Pancreas (tissue), 10 donors: ENCODE measurements at regions not wholly inside any gene's neighbourhood (a gene's known extent, or its start where the extent isn't known, plus 50 kb on each side); places are given as distances from the start of the nearest gene placed in this dataset.

Experiments
- ATAC-seq, 4 donors: fragments of 200-7000 bp; cut with Tn5 transposase; one replicate each; pipeline versions ENCODE4 v1.8.0 to v1.9.1; 2020; ENCODE audit warnings: mild to moderate bottlenecking in 4 of 4, moderate library complexity in 4 of 4
- DNase-seq, 6 donors: peaks; one replicate each; pipeline ENCODE4 v3.0.0-alpha.2; 2020
- FAIRE-seq: peaks from 2 replicates; lab custom pipeline; 2012; peaks lifted over from hg19 to GRCh38; lab: Jason Lieb, UNC
- H3K27ac ChIP-seq, 4 donors: fragments of 200-600 bp; sonication (generic); 1 replicate in 3 of 4; 2 replicates in 1 of 4; pipeline versions ENCODE4 v1.5.0 to v1.8.0; 2020
- H3K27me3 ChIP-seq, 4 donors: fragments of 200-600 bp; one replicate each; pipeline ENCODE4 v1.8.0; 2021
- H3K36me3 ChIP-seq, 3 donors: fragments of 200-600 bp; sonication (generic) in 1 of 3; one replicate each; pipeline versions ENCODE4 v1.5.0 to v1.8.0; 2020 to 2021
- H3K4me1 ChIP-seq, 3 donors: fragments of 200-600 bp; one replicate each; pipeline ENCODE4 v1.8.0; 2021
- H3K4me3 ChIP-seq, 4 donors: fragments of 200-600 bp; sonication (generic) in 2 of 4; one replicate each; pipeline versions ENCODE4 v1.5.0 to v1.8.0; 2020 to 2021
- H3K9me3 ChIP-seq, 4 donors: fragments of 200-600 bp; one replicate each; pipeline ENCODE4 v1.8.0; 2021
- WGBS, 2 donors: extraction: QIAGEN DNeasy Blood & Tissue Kit; methylation state at CpG; one replicate each; pipeline ENCODE4 v1.1.7; 2013; 5-methylcytosine and 5-hydroxymethylcytosine counted together
- intact Hi-C, 3 donors: fragments of 100-400 bp; cut with DNase I; formaldehyde crosslinking; loops; one replicate each; pipeline versions ENCODE4 v1.11.1 to v1.14.2; 2022
- TF ChIP-seq, protein P1 (sequence below), 4 donors: fragments of 200-600 bp; sonication (generic) in 3 of 4; IDR thresholded peaks; one replicate each; pipeline versions ENCODE4 v1.5.0 to v1.8.0; 2021; ENCODE audit warnings: antibody characterized with exemption in 4 of 4
- donor health status: healthy with polysubstance abuse.
- donor health status: DM: no; HTN: no; CAD: no; lungs with moderate emphysema.
- donor health status: DM: no; HTN: no; CAD: no.
- donor health status: control.
- donor health status: control.
- donor health status: Bipolar disorder and iron deficiency.
- donor health status: DM: yes; HTN: yes; CAD: no.
- donor health status: DM: no; HTN: no; CAD: no.
- donor health status: DM: no; HTN: no; CAD: no.
- donor health status: DM: yes; HTN: yes; CAD: no.

DNA sequence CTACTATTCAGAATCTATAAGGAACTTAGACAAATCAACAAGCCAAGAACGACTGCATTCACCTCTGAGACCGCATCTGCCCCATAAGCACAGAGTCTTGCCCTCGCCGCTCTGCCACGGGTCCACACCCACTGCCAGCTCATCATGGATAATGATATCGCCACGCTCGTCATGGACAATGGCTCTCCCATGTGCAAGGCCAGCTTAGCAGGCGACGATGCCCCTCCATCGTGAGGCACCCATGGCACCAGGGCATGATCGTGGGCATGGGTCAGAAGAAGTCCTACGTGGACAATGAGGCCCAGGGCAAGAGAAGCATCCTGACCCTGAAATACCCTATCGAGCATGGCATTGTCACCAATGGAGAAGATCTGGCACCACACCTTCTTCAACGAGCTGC, 92.1 kb upstream of the FXR1 start:
- H3K4me3 ChIP-seq = no peak overlapping the region
- no peaks in the 10 kb centered on the region for H3K9me3 ChIP-seq
- TF ChIP-seq, protein P1, sequence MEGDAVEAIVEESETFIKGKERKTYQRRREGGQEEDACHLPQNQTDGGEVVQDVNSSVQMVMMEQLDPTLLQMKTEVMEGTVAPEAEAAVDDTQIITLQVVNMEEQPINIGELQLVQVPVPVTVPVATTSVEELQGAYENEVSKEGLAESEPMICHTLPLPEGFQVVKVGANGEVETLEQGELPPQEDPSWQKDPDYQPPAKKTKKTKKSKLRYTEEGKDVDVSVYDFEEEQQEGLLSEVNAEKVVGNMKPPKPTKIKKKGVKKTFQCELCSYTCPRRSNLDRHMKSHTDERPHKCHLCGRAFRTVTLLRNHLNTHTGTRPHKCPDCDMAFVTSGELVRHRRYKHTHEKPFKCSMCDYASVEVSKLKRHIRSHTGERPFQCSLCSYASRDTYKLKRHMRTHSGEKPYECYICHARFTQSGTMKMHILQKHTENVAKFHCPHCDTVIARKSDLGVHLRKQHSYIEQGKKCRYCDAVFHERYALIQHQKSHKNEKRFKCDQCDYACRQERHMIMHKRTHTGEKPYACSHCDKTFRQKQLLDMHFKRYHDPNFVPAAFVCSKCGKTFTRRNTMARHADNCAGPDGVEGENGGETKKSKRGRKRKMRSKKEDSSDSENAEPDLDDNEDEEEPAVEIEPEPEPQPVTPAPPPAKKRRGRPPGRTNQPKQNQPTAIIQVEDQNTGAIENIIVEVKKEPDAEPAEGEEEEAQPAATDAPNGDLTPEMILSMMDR (IDR thresholded peaks at IDR 0.05) = no peak
- ATAC-seq (no peak), DNase-seq (no peak), FAIRE-seq (no peak)
- H3K36me3 ChIP-seq = no peaks in the 10 kb centered on the region
- WGBS, 2 donors = 80 to 86% methylated on average over 15 of the region's 15 CpGs
- no peak overlapping the region for H3K27ac ChIP-seq
- no peaks in the 10 kb centered on the region for H3K27me3 ChIP-seq
- H3K4me1 ChIP-seq = no peaks in the 10 kb centered on the region
- intact Hi-C loops = no loop called here

DNA sequence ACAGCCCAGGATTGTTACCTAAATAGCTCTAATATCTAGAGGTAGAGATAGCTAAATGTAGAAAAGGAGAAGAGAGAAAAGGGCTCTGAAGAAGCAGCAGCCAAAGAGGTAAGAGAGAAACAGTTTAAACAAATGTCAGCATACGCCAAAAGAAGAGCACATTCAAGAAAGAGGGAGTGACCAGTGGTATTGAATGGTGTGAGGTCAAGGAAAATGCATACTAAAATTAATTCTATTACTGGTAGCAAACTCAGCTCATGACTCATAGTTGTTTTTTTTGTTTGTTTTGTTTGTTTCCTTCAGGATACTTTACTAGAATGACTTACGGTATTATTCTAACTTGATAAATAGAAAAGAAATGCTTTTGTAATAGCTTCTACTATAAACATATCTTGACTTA, 86.5 kb upstream of the FXR1 start:
- WGBS, 2 donors = 78 to 79% methylated on average over 2 of the region's 2 CpGs
- H3K27ac ChIP-seq = no peak overlapping the region
- TF ChIP-seq, protein P1 (IDR thresholded peaks at IDR 0.05) = no peak
- no peaks in the 10 kb centered on the region for H3K4me1 ChIP-seq
- no peak for DNase-seq
- no peak for ATAC-seq
- H3K4me3 ChIP-seq = no peak overlapping the region
- no peak for FAIRE-seq
- intact Hi-C loops = no loop called here
- H3K36me3 ChIP-seq = no peaks in the 10 kb centered on the region
- no peaks in the 10 kb centered on the region for H3K27me3 ChIP-seq
- H3K9me3 ChIP-seq = no peaks in the 10 kb centered on the region

DNA sequence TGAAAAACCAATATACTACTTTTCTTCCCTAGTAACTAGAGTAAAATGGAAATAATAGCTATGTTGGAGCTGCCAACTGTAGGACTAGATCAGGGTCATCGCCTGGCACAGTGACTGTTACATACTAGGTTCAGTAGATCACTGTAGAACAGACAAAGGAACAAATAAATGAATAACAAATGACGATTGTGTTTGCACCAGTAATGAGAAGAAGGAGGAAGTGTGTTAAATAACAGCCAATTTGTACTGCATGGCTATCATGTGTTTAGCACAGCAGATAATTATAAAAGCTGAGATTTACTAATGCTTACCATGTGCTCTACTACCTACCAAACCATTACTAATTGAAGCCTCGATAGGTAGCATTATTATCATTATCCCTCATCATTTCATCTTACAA, 85.3 kb upstream of the FXR1 start:
- no peak for FAIRE-seq
- TF ChIP-seq, protein P1 (IDR thresholded peaks at IDR 0.05) = no peak
- intact Hi-C loops = no loop called here

DNA sequence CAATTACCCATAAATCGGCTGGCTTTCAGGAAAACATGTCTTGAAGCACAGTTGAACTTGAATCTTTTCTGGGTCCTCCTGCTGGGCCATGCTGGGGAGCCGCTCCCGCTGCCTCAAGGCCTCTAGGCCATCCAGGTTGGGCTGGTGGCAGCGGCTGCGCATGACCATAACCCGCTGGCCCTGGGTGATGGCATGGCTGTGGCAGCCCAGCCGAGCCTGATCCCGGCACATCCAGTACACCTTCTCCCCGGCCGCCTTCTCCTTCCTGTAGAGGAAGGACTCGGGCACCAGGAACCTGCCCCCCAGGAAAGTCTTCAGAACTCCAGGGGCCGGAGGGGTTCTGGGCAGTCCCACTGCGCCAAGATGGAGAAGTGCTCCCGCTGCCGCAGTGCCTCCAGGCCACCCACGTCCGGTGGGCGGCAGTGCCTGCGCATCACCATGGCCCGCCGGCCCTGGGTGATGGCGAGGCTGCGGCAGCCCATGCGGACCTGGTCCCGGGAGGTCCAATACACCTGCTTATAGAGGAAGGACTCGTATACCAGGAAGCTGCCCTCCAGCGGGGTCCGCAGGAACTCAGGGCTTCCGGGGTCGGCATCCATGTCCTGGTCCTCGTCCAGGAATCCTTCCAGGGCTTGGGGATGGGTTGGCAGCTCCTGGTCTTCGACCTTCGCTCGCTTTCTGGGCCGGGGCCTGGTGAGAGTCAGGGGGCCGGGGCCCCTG, 84.3 kb upstream of the FXR1 start:
- Histone ChIP-seq H3K27ac (no peak overlapping the region), H3K36me3 (no peaks in the 10 kb centered on the region), H3K27me3 (no peaks in the 10 kb centered on the region), H3K4me3 (no peak overlapping the region), H3K4me1 (no peaks in the 10 kb centered on the region), H3K9me3 (no peaks in the 10 kb centered on the region)
- intact Hi-C loops = no loop called here
- ATAC-seq = no peak
- WGBS, 2 donors = 90 to 91% methylated on average over 35 to 36 of the region's 36 CpGs
- DNase-seq = peak in 2 of 6 donors; percentile 15 to 61
- TF ChIP-seq, protein P1 (IDR thresholded peaks at IDR 0.05) = no peak
- FAIRE-seq = no peak

More for the DNA sequence above, 85.3 kb upstream of the FXR1 start:
- Histone ChIP-seq H3K4me3 (no peak overlapping the region), H3K27me3 (no peaks in the 10 kb centered on the region), H3K4me1 (no peaks in the 10 kb centered on the region), H3K36me3 (no peaks in the 10 kb centered on the region), H3K9me3 (no peaks in the 10 kb centered on the region), H3K27ac (no peak overlapping the region)
- 65 to 69% methylated on average over 3 of the region's 3 CpGs for WGBS, 2 donors
- DNase-seq = no peak
- no peak for ATAC-seq

DNA sequence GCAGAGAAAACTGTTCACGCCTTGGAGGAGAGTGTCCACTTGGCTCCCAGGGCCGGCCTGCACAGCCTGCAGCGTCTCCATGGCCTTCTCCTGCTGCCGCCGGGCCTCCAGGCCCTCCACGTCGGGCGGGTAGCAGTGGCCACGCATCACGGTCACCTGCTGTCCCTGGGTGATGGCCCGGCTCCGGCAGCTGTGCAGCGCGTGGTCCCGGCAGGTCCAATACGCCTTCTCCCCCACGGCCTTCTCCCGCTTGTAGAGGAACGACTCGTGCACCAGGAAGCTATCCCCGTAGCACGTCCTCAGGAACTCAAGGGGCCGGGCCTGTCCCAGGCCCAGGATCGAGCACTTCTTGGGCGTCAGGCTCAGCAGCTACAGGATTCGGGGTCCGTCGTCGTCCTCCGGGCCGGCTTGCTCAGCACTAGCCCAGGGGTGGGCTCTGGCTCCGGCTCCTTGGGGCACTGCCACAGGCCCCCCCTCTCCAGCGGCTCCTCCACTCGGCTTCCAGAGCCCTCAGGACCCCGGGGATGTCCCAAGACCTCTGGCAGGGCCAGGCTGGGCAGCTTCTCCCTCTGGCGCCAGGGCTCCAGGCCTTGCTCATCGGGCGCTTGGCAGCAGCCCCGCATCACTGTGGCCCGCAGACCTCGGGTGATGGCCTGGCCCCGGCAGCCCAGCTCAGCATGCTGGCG, 83.6 kb upstream of the FXR1 start:
- Histone ChIP-seq H3K36me3 (no peaks in the 10 kb centered on the region), H3K4me1 (no peaks in the 10 kb centered on the region), H3K27me3 (no peaks in the 10 kb centered on the region), H3K9me3 (no peaks in the 10 kb centered on the region), H3K4me3 (no peak overlapping the region), H3K27ac (no peak overlapping the region)
- TF ChIP-seq, protein P1 (IDR thresholded peaks at IDR 0.05) = no peak
- DNase-seq (peak in 2 of 6 donors; percentile 18 to 61), ATAC-seq (no peak), FAIRE-seq (no peak)
- 89 to 93% methylated on average over 39 to 43 of the region's 43 CpGs for WGBS, 2 donors
- intact Hi-C loops = no loop called here
